ENCODE measurements at regions not wholly inside any gene's neighbourhood (a gene's known extent, or its start where the extent isn't known, plus 50 kb on each side); places are given as distances from the start of the nearest gene placed in this dataset.

- TF ChIP-seq POLR2A (IDR thresholded peaks at IDR 0.05), result no peak
- TF ChIP-seq CTCF (IDR thresholded peaks at IDR 0.05), result no peak
Observed at GRCh38 chr5:25964009-25964372, 1074.4 kb downstream of the CDH9 start.

Measured in heart left ventricle (tissue), 13 donors.